ENCODE measurements at regions not wholly inside any gene's neighbourhood (a gene's known extent, or its start where the extent isn't known, plus 50 kb on each side); places are given as distances from the start of the nearest gene placed in this dataset.

- no peaks in the 10 kb centered on the region for H3K4me1 ChIP-seq (ENCODE audit: control insufficient read depth in 2 of 2, insufficient read depth in 1 of 2, low read depth in 1 of 2, low read length in 2 of 2)
Measured at GRCh38 chr4:115769396-115769795, 656.0 kb upstream of the NDST4 start.

DNA sequence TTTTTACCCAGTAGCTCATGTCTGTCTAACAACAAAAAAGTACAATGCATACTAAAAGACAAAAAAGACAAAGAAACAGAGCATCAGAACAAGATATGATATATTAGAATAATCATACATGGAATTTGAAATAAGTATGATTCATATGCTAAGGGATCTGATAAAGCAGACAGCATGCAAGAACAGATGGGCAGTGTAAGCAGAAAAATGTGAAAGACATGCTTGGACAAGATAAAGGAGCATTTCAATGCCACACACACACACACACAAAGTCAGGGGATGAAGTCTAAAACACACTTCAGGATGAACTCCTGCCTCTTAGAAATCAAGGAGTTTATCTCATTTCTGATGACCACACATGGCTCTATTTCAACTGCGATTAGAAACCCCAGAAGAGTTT lies 649.6 kb upstream of the NDST4 start:
- H4K8ac ChIP-seq (ENCODE audit: low read depth, low read length): no peak overlapping the region
- no peak overlapping the region for H3K27ac ChIP-seq (replicated peaks; ENCODE audit: low read length)
- no peak overlapping the region for H2BK120ac ChIP-seq (ENCODE audit: low read depth, low read length)
- whole genome bisulfite sequencing, 2 donors (ENCODE audit: extremely low coverage in 2 of 2, insufficient read length in 2 of 2, insufficient replicate concordance in 1 of 2): no CpG with 5 or more reads among the region's 1 CpG
- H3K36me3 ChIP-seq (replicated peaks in 1 of 2; ENCODE audit: control insufficient read depth in 2 of 2, insufficient read depth in 2 of 2, low read length in 2 of 2): no peaks in the 10 kb centered on the region
- H2BK15ac ChIP-seq (ENCODE audit: low read length): no peak overlapping the region
- no peaks in the 10 kb centered on the region for H3K9me3 ChIP-seq (replicated peaks in 1 of 2; ENCODE audit: control insufficient read depth in 2 of 2, insufficient read depth in 1 of 2, low read depth in 1 of 2, low read length in 2 of 2)
- H3K4me3 ChIP-seq (ENCODE audit: low read length in 2 of 2): no peak overlapping the region
- no peak overlapping the region for H3K9ac ChIP-seq (ENCODE audit: low read depth, low read length, poor library complexity)
- H3K23ac ChIP-seq (ENCODE audit: low read depth, low read length, poor library complexity): no peak overlapping the region
- no peaks in the 10 kb centered on the region for H3K27me3 ChIP-seq (ENCODE audit: control insufficient read depth in 3 of 3, insufficient read depth in 3 of 3, low read depth in 1 of 3, low read length in 3 of 3)
- H3K4me2 ChIP-seq (ENCODE audit: insufficient read depth, low read length, poor library complexity, severe bottlenecking): no peak overlapping the region
- no peak overlapping the region for H3K18ac ChIP-seq (ENCODE audit: low read length)
- no peak overlapping the region for H2AFZ ChIP-seq (ENCODE audit: low read length)
- H4K91ac ChIP-seq (ENCODE audit: low read depth, low read length, poor library complexity): no peak overlapping the region
- H2AK5ac ChIP-seq (ENCODE audit: low read depth, low read length): no peak overlapping the region
- no peak overlapping the region for H3K14ac ChIP-seq (ENCODE audit: low read length)
- H3K79me1 ChIP-seq (ENCODE audit: low read depth, low read length): no peaks in the 10 kb centered on the region
- H3K4ac ChIP-seq (ENCODE audit: low read length): no peak overlapping the region
- H2BK12ac ChIP-seq (ENCODE audit: low read length): no peak overlapping the region
- no peak overlapping the region for H2BK5ac ChIP-seq (ENCODE audit: low read length)
- no peaks in the 10 kb centered on the region for H3K4me1 ChIP-seq (ENCODE audit: control insufficient read depth in 2 of 2, insufficient read depth in 1 of 2, low read depth in 1 of 2, low read length in 2 of 2)
- DNase-seq (ENCODE audit: low spot score): no peak

More at GRCh38 chr4:115769396-115769795, 656.0 kb upstream of the NDST4 start:
- no peak overlapping the region for H3K4me2 ChIP-seq (ENCODE audit: insufficient read depth, low read length, poor library complexity, severe bottlenecking)
- H2AFZ ChIP-seq (ENCODE audit: low read length): no peak overlapping the region
- no peak overlapping the region for H4K8ac ChIP-seq (ENCODE audit: low read depth, low read length)
- no peak overlapping the region for H3K18ac ChIP-seq (ENCODE audit: low read length)
- H2BK120ac ChIP-seq (ENCODE audit: low read depth, low read length): no peak overlapping the region
- no peak for DNase-seq (ENCODE audit: low spot score)
- H3K9me3 ChIP-seq (replicated peaks in 1 of 2; ENCODE audit: control insufficient read depth in 2 of 2, insufficient read depth in 1 of 2, low read depth in 1 of 2, low read length in 2 of 2): no peaks in the 10 kb centered on the region
- H4K91ac ChIP-seq (ENCODE audit: low read depth, low read length, poor library complexity): no peak overlapping the region
- H2AK5ac ChIP-seq (ENCODE audit: low read depth, low read length): no peak overlapping the region
- H3K27ac ChIP-seq (replicated peaks; ENCODE audit: low read length): no peak overlapping the region
- no peak overlapping the region for H3K4ac ChIP-seq (ENCODE audit: low read length)
- no peaks in the 10 kb centered on the region for H3K36me3 ChIP-seq (replicated peaks in 1 of 2; ENCODE audit: control insufficient read depth in 2 of 2, insufficient read depth in 2 of 2, low read length in 2 of 2)
- H3K23ac ChIP-seq (ENCODE audit: low read depth, low read length, poor library complexity): no peak overlapping the region
- H2BK15ac ChIP-seq (ENCODE audit: low read length): no peak overlapping the region
- H3K9ac ChIP-seq (ENCODE audit: low read depth, low read length, poor library complexity): no peak overlapping the region
- H2BK5ac ChIP-seq (ENCODE audit: low read length): no peak overlapping the region
- H2BK12ac ChIP-seq (ENCODE audit: low read length): no peak overlapping the region
- no peak overlapping the region for H3K4me3 ChIP-seq (ENCODE audit: low read length in 2 of 2)
- H3K27me3 ChIP-seq (ENCODE audit: control insufficient read depth in 3 of 3, insufficient read depth in 3 of 3, low read depth in 1 of 3, low read length in 3 of 3): no peaks in the 10 kb centered on the region
- no peak overlapping the region for H3K14ac ChIP-seq (ENCODE audit: low read length)
- H3K79me1 ChIP-seq (ENCODE audit: low read depth, low read length): no peaks in the 10 kb centered on the region

GRCh38 chr4:115759231-115759630 lies 645.8 kb upstream of the NDST4 start:
- H3K27me3 ChIP-seq (ENCODE audit: control insufficient read depth in 3 of 3, insufficient read depth in 3 of 3, low read depth in 1 of 3, low read length in 3 of 3): no peaks in the 10 kb centered on the region
- H3K27ac ChIP-seq (replicated peaks; ENCODE audit: low read length): no peak overlapping the region
- no peak overlapping the region for H3K4me3 ChIP-seq (ENCODE audit: low read length in 2 of 2)
- H2BK5ac ChIP-seq (ENCODE audit: low read length): no peak overlapping the region
- H2BK15ac ChIP-seq (ENCODE audit: low read length): no peak overlapping the region
- WGBS, 2 donors (ENCODE audit: extremely low coverage in 2 of 2, insufficient read length in 2 of 2, insufficient replicate concordance in 1 of 2): no CpG with 5 or more reads among the region's 2 CpGs
- H2AK5ac ChIP-seq (ENCODE audit: low read depth, low read length): no peak overlapping the region
- peaks cover under 1 to 4% of the 10 kb centered on the region in 2 donors for H3K9me3 ChIP-seq (replicated peaks in 1 of 2; ENCODE audit: control insufficient read depth in 2 of 2, insufficient read depth in 1 of 2, low read depth in 1 of 2, low read length in 2 of 2)
- no peak overlapping the region for H2BK120ac ChIP-seq (ENCODE audit: low read depth, low read length)
- H3K4me1 ChIP-seq (ENCODE audit: control insufficient read depth in 2 of 2, insufficient read depth in 1 of 2, low read depth in 1 of 2, low read length in 2 of 2): no peaks in the 10 kb centered on the region
- no peak for DNase-seq (ENCODE audit: low spot score)
- H3K4me2 ChIP-seq (ENCODE audit: insufficient read depth, low read length, poor library complexity, severe bottlenecking): no peak overlapping the region
- H4K8ac ChIP-seq (ENCODE audit: low read depth, low read length): no peak overlapping the region
- no peak overlapping the region for H3K23ac ChIP-seq (ENCODE audit: low read depth, low read length, poor library complexity)
- H3K18ac ChIP-seq (ENCODE audit: low read length): no peak overlapping the region
- no peak overlapping the region for H3K9ac ChIP-seq (ENCODE audit: low read depth, low read length, poor library complexity)
- H3K4ac ChIP-seq (ENCODE audit: low read length): no peak overlapping the region
- no peak overlapping the region for H2AFZ ChIP-seq (ENCODE audit: low read length)
- H3K14ac ChIP-seq (ENCODE audit: low read length): no peak overlapping the region
- H2BK12ac ChIP-seq (ENCODE audit: low read length): no peak overlapping the region
- H3K79me1 ChIP-seq (ENCODE audit: low read depth, low read length): no peaks in the 10 kb centered on the region
- no peaks in the 10 kb centered on the region for H3K36me3 ChIP-seq (replicated peaks in 1 of 2; ENCODE audit: control insufficient read depth in 2 of 2, insufficient read depth in 2 of 2, low read length in 2 of 2)
- H4K91ac ChIP-seq (ENCODE audit: low read depth, low read length, poor library complexity): no peak overlapping the region

- Histone ChIP-seq H4K91ac (ENCODE audit: low read depth, low read length, poor library complexity) (no peak overlapping the region), H2AK5ac (ENCODE audit: low read depth, low read length) (no peak overlapping the region), H3K4me2 (ENCODE audit: insufficient read depth, low read length, poor library complexity, severe bottlenecking) (no peak overlapping the region), H4K8ac (ENCODE audit: low read depth, low read length) (no peak overlapping the region), H2BK120ac (ENCODE audit: low read depth, low read length) (no peak overlapping the region), H2AFZ (ENCODE audit: low read length) (no peak overlapping the region), H3K23ac (ENCODE audit: low read depth, low read length, poor library complexity) (no peak overlapping the region), H2BK5ac (ENCODE audit: low read length) (no peak overlapping the region), H3K18ac (ENCODE audit: low read length) (no peak overlapping the region), H3K14ac (ENCODE audit: low read length) (no peak overlapping the region), H3K4me3 (ENCODE audit: low read length in 2 of 2) (no peak overlapping the region), H2BK15ac (ENCODE audit: low read length) (no peak overlapping the region), H3K9me3 (replicated peaks in 1 of 2; ENCODE audit: control insufficient read depth in 2 of 2, insufficient read depth in 1 of 2, low read depth in 1 of 2, low read length in 2 of 2) (peaks cover 0 to 2% of the 10 kb centered on the region in 2 donors), H3K27me3 (ENCODE audit: control insufficient read depth in 3 of 3, insufficient read depth in 3 of 3, low read depth in 1 of 3, low read length in 3 of 3) (no peaks in the 10 kb centered on the region), H3K4me1 (ENCODE audit: control insufficient read depth in 2 of 2, insufficient read depth in 1 of 2, low read depth in 1 of 2, low read length in 2 of 2) (no peaks in the 10 kb centered on the region), H3K36me3 (replicated peaks in 1 of 2; ENCODE audit: control insufficient read depth in 2 of 2, insufficient read depth in 2 of 2, low read length in 2 of 2) (no peaks in the 10 kb centered on the region), H3K4ac (ENCODE audit: low read length) (no peak overlapping the region), H3K27ac (replicated peaks; ENCODE audit: low read length) (no peak overlapping the region), H3K9ac (ENCODE audit: low read depth, low read length, poor library complexity) (no peak overlapping the region), H3K79me1 (ENCODE audit: low read depth, low read length) (no peaks in the 10 kb centered on the region), H2BK12ac (ENCODE audit: low read length) (no peak overlapping the region)
- DNase-seq (ENCODE audit: low spot score): peak; percentile 17
Measured at GRCh38 chr4:115749404-115749803, 636.0 kb upstream of the NDST4 start.

All from neuronal stem cell (in vitro differentiated cells).